Type B pancreatic cell (in vitro differentiated cells): ENCODE measurements at regions not wholly inside any gene's neighbourhood (a gene's known extent, or its start where the extent isn't known, plus 50 kb on each side); places are given as distances from the start of the nearest gene placed in this dataset.

Experiments used
- DNase-seq: peaks from one replicate; pipeline ENCODE4 v3.0.0; 2021; ENCODE audit warnings: mixed read lengths; ENCODE audit not compliant: unreplicated experiment; ENCODE audit errors: extremely low spot score
- H3K27ac Mint-ChIP-seq: 2 replicates; pipeline ENCODE4 v1.8.0; 2021; ENCODE audit warnings: mild to moderate bottlenecking, mixed read lengths
- H3K27me3 Mint-ChIP-seq: 2 replicates; pipeline ENCODE4 v1.8.0; 2021; ENCODE audit warnings: mixed read lengths
- H3K36me3 Mint-ChIP-seq: 2 replicates; pipeline ENCODE4 v1.8.0; 2021; ENCODE audit warnings: mixed read lengths
- H3K4me1 Mint-ChIP-seq: one replicate; pipeline ENCODE4 v1.8.0; 2021; ENCODE audit warnings: mixed read lengths; ENCODE audit not compliant: unreplicated experiment
- H3K4me3 Mint-ChIP-seq: 2 replicates; pipeline ENCODE4 v1.8.0; 2021; ENCODE audit warnings: mild to moderate bottlenecking, mixed read lengths
- H3K9me3 Mint-ChIP-seq: 2 replicates; pipeline ENCODE4 v1.8.0; 2021; ENCODE audit warnings: mixed read lengths
- CTCF ChIP-seq: fragments of 200-600 bp; sonication (generic); conservative IDR thresholded peaks from 2 replicates; pipeline ENCODE4 v1.5.0; 2021; ENCODE audit warnings: antibody characterized with exemption, mild to moderate bottlenecking

DNA sequence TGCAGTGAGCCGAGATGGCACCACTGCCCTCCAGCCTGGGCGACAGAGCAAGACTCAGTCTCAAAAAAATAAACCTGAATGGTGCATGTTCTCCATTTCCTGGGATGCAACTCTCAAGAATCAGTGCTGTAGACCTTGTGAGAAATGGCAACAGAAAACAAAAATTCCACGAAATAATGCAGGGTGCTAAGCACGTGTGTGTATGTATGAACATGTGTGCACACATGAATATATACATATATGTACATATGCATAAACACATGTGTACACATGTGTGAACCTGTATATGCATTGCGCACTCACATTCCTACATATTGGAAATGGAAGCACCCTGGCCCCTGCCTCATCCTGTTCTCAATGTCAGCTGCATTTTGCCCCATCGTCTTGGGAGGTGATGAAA lies 548.5 kb downstream of the TCERG1L start:
- DNase-seq: no peak
- Mint-ChIP-seq H3K4me3 (no peak overlapping the region), H3K27me3 (peaks cover 7% of the 10 kb centered on the region), H3K36me3 (no peaks in the 10 kb centered on the region), H3K27ac (no peak overlapping the region), H3K9me3 (peaks cover under 1% of the 10 kb centered on the region), H3K4me1 (no peaks in the 10 kb centered on the region)
- no peak for TF ChIP-seq CTCF

DNA sequence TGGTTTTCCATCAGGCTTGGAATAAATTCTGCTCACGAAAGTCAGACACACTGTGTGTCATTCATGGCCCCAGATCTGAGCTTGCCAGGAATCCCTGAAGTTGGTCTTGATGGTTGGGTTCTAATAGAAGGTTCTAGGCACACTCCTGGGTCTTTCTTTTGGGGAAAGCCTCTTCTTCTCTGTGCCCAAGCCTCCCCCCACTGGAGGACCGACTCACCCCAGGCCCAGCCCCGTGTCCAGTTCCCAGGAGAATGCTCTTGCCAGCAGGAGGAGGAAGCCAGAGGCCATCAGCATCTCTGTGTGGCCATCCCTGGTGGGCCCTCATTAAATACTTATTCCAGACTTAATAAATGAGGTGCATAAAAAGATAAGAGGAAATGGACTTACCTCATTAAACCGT lies 548.0 kb downstream of the TCERG1L start:
- DNase-seq: no peak
- no peak for TF ChIP-seq CTCF
- Mint-ChIP-seq H3K27me3 (peaks cover 5% of the 10 kb centered on the region), H3K27ac (no peak overlapping the region), H3K4me3 (no peak overlapping the region), H3K9me3 (peaks cover 4% of the 10 kb centered on the region), H3K4me1 (no peaks in the 10 kb centered on the region), H3K36me3 (no peaks in the 10 kb centered on the region)

DNA sequence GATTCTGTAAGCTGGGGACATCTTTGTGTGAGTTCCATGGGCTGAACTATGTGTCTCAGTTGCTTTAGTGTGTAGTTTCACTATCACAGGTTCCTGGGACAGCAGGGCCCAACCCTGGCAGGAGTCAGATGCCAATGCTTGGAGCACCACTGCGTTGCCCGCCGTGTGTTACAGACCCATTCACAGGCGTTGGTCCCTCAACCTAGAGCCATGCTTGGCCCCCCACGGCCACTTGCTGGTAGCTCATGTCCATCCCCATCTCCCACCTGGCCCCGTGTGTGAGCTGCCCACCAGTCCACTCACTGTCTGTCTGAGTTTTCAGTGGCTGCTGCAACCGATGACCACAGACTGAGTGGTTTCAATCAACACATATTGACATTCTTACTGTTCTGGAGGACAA lies 546.9 kb downstream of the TCERG1L start:
- Mint-ChIP-seq H3K4me3 (no peak overlapping the region), H3K4me1 (no peaks in the 10 kb centered on the region), H3K36me3 (no peaks in the 10 kb centered on the region), H3K9me3 (peaks cover 4% of the 10 kb centered on the region), H3K27ac (no peak overlapping the region), H3K27me3 (peaks cover 3% of the 10 kb centered on the region)
- no peak for TF ChIP-seq CTCF
- no peak for DNase-seq

GRCh38 chr10:130766071-130766470 lies 545.5 kb downstream of the TCERG1L start:
- DNase-seq: no peak
- TF ChIP-seq CTCF: no peak
- Mint-ChIP-seq H3K36me3 (no peaks in the 10 kb centered on the region), H3K4me3 (no peak overlapping the region), H3K9me3 (peaks cover 4% of the 10 kb centered on the region), H3K4me1 (no peaks in the 10 kb centered on the region), H3K27ac (no peak overlapping the region), H3K27me3 (no peaks in the 10 kb centered on the region)

- no peak for TF ChIP-seq CTCF
- Mint-ChIP-seq H3K9me3 (peaks cover 4% of the 10 kb centered on the region), H3K4me1 (peaks cover 6% of the 10 kb centered on the region), H3K27ac (no peak overlapping the region), H3K4me3 (no peak overlapping the region), H3K27me3 (peaks cover 8% of the 10 kb centered on the region), H3K36me3 (no peaks in the 10 kb centered on the region)
- DNase-seq: no peak
These were observed 544.3 kb downstream of the TCERG1L start for GRCh38 chr10:130767116-130767730.
